ENCODE measurements at regions not wholly inside any gene's neighbourhood (a gene's known extent, or its start where the extent isn't known, plus 50 kb on each side); places are given as distances from the start of the nearest gene placed in this dataset.

- TF ChIP-seq EZH2phosphoT487 (IDR thresholded peaks at IDR 0.05) (no peak), CTCF (IDR thresholded peaks at IDR 0.05) (no peak)
Measured at GRCh38 chr3:130827486-130827885, 66.4 kb upstream of the ATP2C1 start.

All from neural progenitor cell (in vitro differentiated cells).